ENCODE measurements at regions not wholly inside any gene's neighbourhood (a gene's known extent, or its start where the extent isn't known, plus 50 kb on each side); places are given as distances from the start of the nearest gene placed in this dataset.

DNA sequence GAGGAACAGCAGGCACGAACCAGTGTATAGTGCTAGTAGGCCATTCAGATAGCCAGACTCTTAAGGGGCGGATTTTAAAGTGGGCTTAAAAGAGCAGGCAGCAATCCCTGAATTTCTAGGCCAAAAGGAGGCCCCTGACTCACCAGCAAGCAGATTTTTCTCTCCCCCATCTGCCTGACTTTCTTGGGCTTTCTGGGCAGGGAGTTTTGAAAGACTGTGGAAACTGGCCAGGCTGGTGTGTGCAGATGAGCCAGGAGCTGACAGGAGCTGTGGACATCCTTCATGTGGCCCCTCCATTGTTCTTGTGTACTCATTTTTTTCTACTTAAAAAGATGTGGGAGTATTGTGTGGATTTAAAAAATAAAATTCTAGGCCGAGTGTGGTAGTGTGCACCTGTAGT, 59.0 kb downstream of the GLI2 start:
- POLR2A ChIA-PET: no interaction called here
- WGBS (ENCODE audit: insufficient coverage, insufficient replicate concordance, low lambda C conversion rate, missing lambda C conversion rate): 0% methylated on average over 3 of the region's 3 CpGs
- no peak for FAIRE-seq
- no peaks in the 10 kb centered on the region for H3K36me3 ChIP-seq (ENCODE audit: control insufficient read depth in 2 of 2, insufficient read depth in 2 of 2, low read length in 1 of 2)
- TF ChIP-seq JUNB (IDR thresholded peaks at IDR 0.05) (no peak), SRF (IDR thresholded peaks at IDR 0.05; ENCODE audit: low read depth in 2 of 2, low read length in 2 of 2) (no peak), USF2 (IDR thresholded peaks at IDR 0.05; ENCODE audit: borderline replicate concordance, low read depth, low read length) (no peak), NRF1 (conservative IDR thresholded peaks at IDR 0.05; ENCODE audit: low read depth, low read length) (no peak), PAX5 (IDR thresholded peaks at IDR 0.05; ENCODE audit: borderline replicate concordance, low read depth, low read length) (no peak), ASH2L (IDR thresholded peaks at IDR 0.05; ENCODE audit: borderline replicate concordance, low read depth) (no peak), SIN3A (IDR thresholded peaks at IDR 0.05; ENCODE audit: low read depth, low read length) (no peak), POU2F2 (IDR thresholded peaks at IDR 0.05; ENCODE audit: borderline replicate concordance, low read depth, low read length) (no peak), ZNF207 (IDR thresholded peaks at IDR 0.05; ENCODE audit: borderline replicate concordance) (no peak), KDM1A (IDR thresholded peaks at IDR 0.05; ENCODE audit: borderline replicate concordance) (no peak), MTA2 (IDR thresholded peaks at IDR 0.05; ENCODE audit: low read depth) (no peak), YBX1 (IDR thresholded peaks at IDR 0.05) (no peak), NBN (IDR thresholded peaks at IDR 0.05) (no peak), FOXK2 (IDR thresholded peaks at IDR 0.05) (no peak), ZNF622 (IDR thresholded peaks at IDR 0.05) (no peak)
- TF ChIP-seq, protein P1, sequence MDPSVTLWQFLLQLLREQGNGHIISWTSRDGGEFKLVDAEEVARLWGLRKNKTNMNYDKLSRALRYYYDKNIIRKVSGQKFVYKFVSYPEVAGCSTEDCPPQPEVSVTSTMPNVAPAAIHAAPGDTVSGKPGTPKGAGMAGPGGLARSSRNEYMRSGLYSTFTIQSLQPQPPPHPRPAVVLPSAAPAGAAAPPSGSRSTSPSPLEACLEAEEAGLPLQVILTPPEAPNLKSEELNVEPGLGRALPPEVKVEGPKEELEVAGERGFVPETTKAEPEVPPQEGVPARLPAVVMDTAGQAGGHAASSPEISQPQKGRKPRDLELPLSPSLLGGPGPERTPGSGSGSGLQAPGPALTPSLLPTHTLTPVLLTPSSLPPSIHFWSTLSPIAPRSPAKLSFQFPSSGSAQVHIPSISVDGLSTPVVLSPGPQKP (IDR thresholded peaks at IDR 0.05; ENCODE audit: low read depth, low read length): no peak
- TF ChIP-seq, protein P2, sequence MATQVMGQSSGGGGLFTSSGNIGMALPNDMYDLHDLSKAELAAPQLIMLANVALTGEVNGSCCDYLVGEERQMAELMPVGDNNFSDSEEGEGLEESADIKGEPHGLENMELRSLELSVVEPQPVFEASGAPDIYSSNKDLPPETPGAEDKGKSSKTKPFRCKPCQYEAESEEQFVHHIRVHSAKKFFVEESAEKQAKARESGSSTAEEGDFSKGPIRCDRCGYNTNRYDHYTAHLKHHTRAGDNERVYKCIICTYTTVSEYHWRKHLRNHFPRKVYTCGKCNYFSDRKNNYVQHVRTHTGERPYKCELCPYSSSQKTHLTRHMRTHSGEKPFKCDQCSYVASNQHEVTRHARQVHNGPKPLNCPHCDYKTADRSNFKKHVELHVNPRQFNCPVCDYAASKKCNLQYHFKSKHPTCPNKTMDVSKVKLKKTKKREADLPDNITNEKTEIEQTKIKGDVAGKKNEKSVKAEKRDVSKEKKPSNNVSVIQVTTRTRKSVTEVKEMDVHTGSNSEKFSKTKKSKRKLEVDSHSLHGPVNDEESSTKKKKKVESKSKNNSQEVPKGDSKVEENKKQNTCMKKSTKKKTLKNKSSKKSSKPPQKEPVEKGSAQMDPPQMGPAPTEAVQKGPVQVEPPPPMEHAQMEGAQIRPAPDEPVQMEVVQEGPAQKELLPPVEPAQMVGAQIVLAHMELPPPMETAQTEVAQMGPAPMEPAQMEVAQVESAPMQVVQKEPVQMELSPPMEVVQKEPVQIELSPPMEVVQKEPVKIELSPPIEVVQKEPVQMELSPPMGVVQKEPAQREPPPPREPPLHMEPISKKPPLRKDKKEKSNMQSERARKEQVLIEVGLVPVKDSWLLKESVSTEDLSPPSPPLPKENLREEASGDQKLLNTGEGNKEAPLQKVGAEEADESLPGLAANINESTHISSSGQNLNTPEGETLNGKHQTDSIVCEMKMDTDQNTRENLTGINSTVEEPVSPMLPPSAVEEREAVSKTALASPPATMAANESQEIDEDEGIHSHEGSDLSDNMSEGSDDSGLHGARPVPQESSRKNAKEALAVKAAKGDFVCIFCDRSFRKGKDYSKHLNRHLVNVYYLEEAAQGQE (IDR thresholded peaks at IDR 0.05; ENCODE audit: low read depth, low read length): no peak
- no peak overlapping the region for H3K27ac ChIP-seq (ENCODE audit: control insufficient read depth, insufficient read depth)
- no peaks in the 10 kb centered on the region for H3K4me1 ChIP-seq (ENCODE audit: control insufficient read depth, insufficient read depth, low read length)
- in situ Hi-C loops (cut with MboI): no loop called here
- CTCF ChIA-PET: no interaction called here
- intact Hi-C loops (cut with micrococcal nuclease; ENCODE audit: unreplicated experiment): no loop called here
- H3K9ac ChIP-seq (ENCODE audit: control insufficient read depth, insufficient read depth, low read length): no peak overlapping the region
- H3K9me3 ChIP-seq (replicated peaks; ENCODE audit: control insufficient read depth, insufficient read depth, low read length): no peaks in the 10 kb centered on the region
- H3K79me2 ChIP-seq (ENCODE audit: control insufficient read depth, insufficient read depth, low read length): no peaks in the 10 kb centered on the region
- no peak overlapping the region for H3K4me2 ChIP-seq (ENCODE audit: control insufficient read depth, insufficient read depth)
- no peak overlapping the region for H3K4me3 ChIP-seq
- BruUV-seq (replicated peaks): no TSS peak
- peaks cover 4 to 5% of the 10 kb centered on the region in 2 experiments; a peak in 3 of 4 replicates for H3K27me3 ChIP-seq (replicated peaks in 1 of 2; ENCODE audit: control insufficient read depth in 2 of 2, insufficient read depth in 2 of 2, low read length in 1 of 2)
- RAD21 ChIA-PET (ENCODE audit: unreplicated experiment): no interaction called here
- H4K20me1 ChIP-seq (ENCODE audit: control insufficient read depth, insufficient read depth): no peaks in the 10 kb centered on the region
- SMC1A ChIA-PET (ENCODE audit: uncharacterized antibody, unreplicated experiment): no interaction called here
- no peak overlapping the region for H2AFZ ChIP-seq (ENCODE audit: control insufficient read depth, low read depth, low read length)
- DNase-seq (ENCODE audit: low read depth, low spot score): no peak
- no peak for ATAC-seq
